ENCODE measurements at regions not wholly inside any gene's neighbourhood (a gene's known extent, or its start where the extent isn't known, plus 50 kb on each side); places are given as distances from the start of the nearest gene placed in this dataset.

DNA sequence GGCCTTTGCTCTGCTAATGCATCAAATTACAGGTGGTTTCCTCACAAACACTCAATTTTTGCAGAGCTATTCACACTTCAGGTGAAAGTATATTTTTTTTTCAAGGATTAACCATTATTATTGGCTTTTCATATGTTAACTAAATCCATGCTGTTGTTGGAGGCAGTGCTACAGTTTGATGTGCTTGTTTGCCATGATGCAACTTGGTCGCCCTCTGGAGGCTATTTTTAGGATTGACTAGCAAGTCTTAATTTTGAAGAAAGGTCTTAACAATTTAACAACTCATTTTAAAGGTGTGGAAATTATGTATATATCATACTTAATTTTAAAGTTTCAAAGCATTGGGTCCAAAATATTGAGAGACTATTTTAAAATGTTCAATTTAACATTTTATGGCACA is 168.8 kb upstream of the FAM47A start:
- Mint-ChIP-seq H3K27me3 (ENCODE audit: low read depth) (no peaks in the 10 kb centered on the region), H3K27ac (no peak overlapping the region)

GRCh38 chrX:34299451-34299967 is 167.4 kb upstream of the FAM47A start:
- Mint-ChIP-seq H3K27me3 (ENCODE audit: low read depth) (no peaks in the 10 kb centered on the region), H3K36me3 (no peaks in the 10 kb centered on the region), H3K27ac (no peak overlapping the region), H3K4me3 (no peak overlapping the region), H3K4me1 (no peaks in the 10 kb centered on the region), H3K9me3 (peaks cover 4% of the 10 kb centered on the region)
- no peak for DNase-seq (ENCODE audit: low spot score in 2 of 2, unreplicated experiment in 2 of 2)
- TF ChIP-seq, protein P1, sequence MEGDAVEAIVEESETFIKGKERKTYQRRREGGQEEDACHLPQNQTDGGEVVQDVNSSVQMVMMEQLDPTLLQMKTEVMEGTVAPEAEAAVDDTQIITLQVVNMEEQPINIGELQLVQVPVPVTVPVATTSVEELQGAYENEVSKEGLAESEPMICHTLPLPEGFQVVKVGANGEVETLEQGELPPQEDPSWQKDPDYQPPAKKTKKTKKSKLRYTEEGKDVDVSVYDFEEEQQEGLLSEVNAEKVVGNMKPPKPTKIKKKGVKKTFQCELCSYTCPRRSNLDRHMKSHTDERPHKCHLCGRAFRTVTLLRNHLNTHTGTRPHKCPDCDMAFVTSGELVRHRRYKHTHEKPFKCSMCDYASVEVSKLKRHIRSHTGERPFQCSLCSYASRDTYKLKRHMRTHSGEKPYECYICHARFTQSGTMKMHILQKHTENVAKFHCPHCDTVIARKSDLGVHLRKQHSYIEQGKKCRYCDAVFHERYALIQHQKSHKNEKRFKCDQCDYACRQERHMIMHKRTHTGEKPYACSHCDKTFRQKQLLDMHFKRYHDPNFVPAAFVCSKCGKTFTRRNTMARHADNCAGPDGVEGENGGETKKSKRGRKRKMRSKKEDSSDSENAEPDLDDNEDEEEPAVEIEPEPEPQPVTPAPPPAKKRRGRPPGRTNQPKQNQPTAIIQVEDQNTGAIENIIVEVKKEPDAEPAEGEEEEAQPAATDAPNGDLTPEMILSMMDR (IDR thresholded peaks at IDR 0.05; ENCODE audit: unreplicated experiment): no peak

More for the DNA sequence above, 168.8 kb upstream of the FAM47A start:
- TF ChIP-seq, protein P1 (IDR thresholded peaks at IDR 0.05; ENCODE audit: unreplicated experiment): peak; percentile 75
- Mint-ChIP-seq H3K36me3 (no peaks in the 10 kb centered on the region), H3K4me3 (no peak overlapping the region), H3K9me3 (no peaks in the 10 kb centered on the region), H3K4me1 (no peaks in the 10 kb centered on the region)
- DNase-seq (ENCODE audit: low spot score in 2 of 2, unreplicated experiment in 2 of 2): peak in 1 of 2 experiments; percentile 47

- Mint-ChIP-seq H3K36me3 (peaks cover 4% of the 10 kb centered on the region), H3K27ac (no peak overlapping the region), H3K9me3 (peaks cover 11% of the 10 kb centered on the region), H3K4me1 (peaks cover 6% of the 10 kb centered on the region), H3K4me3 (no peak overlapping the region), H3K27me3 (ENCODE audit: low read depth) (no peaks in the 10 kb centered on the region)
- TF ChIP-seq, protein P1 (IDR thresholded peaks at IDR 0.05; ENCODE audit: unreplicated experiment): no peak
- no peak for DNase-seq (ENCODE audit: low spot score in 2 of 2, unreplicated experiment in 2 of 2)
Observed at GRCh38 chrX:34294665-34295064, 162.6 kb upstream of the FAM47A start.

DNA sequence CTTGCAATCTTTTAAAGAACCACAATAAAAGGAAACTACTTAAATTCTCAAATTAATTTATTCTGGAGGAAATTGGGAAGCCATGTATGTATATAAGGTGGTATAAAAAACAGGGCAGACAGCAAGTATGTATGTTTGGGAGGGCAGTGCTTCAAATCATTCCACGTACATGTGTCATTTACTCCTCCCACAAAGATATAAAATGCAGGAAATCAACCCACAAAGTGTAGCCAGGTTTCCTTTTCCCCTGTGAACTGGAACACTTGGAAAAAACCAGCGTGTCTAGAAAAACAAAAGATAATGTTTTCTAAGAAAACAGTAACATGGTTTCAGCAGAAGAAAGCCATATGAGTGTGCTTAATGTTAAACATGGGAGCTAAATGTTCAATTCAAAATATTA is 156.7 kb upstream of the FAM47A start:
- H3K36me3 Mint-ChIP-seq: no peaks in the 10 kb centered on the region
- peak overlapping the region; percentile 47 for H3K27ac Mint-ChIP-seq
- peaks cover 15% of the 10 kb centered on the region for H3K4me1 Mint-ChIP-seq
- no peaks in the 10 kb centered on the region for H3K27me3 Mint-ChIP-seq (ENCODE audit: low read depth)
- no peak overlapping the region for H3K4me3 Mint-ChIP-seq
- no peaks in the 10 kb centered on the region for H3K9me3 Mint-ChIP-seq
- DNase-seq (ENCODE audit: low spot score in 2 of 2, unreplicated experiment in 2 of 2): no peak
- TF ChIP-seq, protein P1 (IDR thresholded peaks at IDR 0.05; ENCODE audit: unreplicated experiment): no peak

- Mint-ChIP-seq H3K4me1 (peaks cover 19% of the 10 kb centered on the region), H3K27me3 (ENCODE audit: low read depth) (no peaks in the 10 kb centered on the region), H3K4me3 (no peak overlapping the region), H3K9me3 (no peaks in the 10 kb centered on the region), H3K27ac (no peak overlapping the region), H3K36me3 (no peaks in the 10 kb centered on the region)
- TF ChIP-seq, protein P1 (IDR thresholded peaks at IDR 0.05; ENCODE audit: unreplicated experiment): no peak
- no peak for DNase-seq (ENCODE audit: low spot score in 2 of 2, unreplicated experiment in 2 of 2)
Observed at GRCh38 chrX:34279866-34280560, 147.9 kb upstream of the FAM47A start.
